ENCODE measurements at regions not wholly inside any gene's neighbourhood (a gene's known extent, or its start where the extent isn't known, plus 50 kb on each side); places are given as distances from the start of the nearest gene placed in this dataset.

DNA sequence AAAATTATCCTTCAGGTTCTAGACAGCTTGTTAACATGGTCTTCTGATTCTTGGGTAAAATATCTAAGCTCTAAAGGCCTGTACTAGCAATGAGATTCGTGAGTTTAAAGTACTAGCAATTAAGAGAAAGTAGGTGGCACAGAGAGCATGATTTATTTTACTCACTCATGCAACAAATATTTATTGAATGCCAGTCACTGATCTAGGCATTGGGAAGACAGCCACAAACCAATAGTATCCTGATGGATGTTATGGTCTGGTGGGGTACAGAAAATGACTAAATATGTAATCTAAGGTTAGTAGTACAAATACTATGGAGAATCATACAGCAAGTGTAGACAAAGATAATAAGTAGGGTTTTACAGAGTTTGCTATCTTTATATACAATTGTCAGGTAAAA, 751.3 kb downstream of the ZNF385D start:
- Histone ChIP-seq H2AK5ac (ENCODE audit: insufficient read length, low read length) (no peak overlapping the region), H3K23me2 (ENCODE audit: insufficient read length, low read depth, low read length, poor library complexity, severe bottlenecking) (no peaks in the 10 kb centered on the region), H3K9ac (ENCODE audit: extremely low read depth, insufficient read length, low read length) (no peak overlapping the region), H3K18ac (ENCODE audit: insufficient read length, low read depth, low read length) (no peak overlapping the region), H3K27ac (ENCODE audit: insufficient read length, low read depth, low read length) (no peak overlapping the region), H3K4me1 (ENCODE audit: insufficient read depth, low read length) (no peaks in the 10 kb centered on the region), H2BK12ac (ENCODE audit: insufficient read length, low read depth, low read length) (no peak overlapping the region), H3K14ac (ENCODE audit: insufficient read depth, low read length) (no peak overlapping the region), H2BK120ac (ENCODE audit: low read depth, low read length, poor library complexity, severe bottlenecking) (no peak overlapping the region), H3K23ac (ENCODE audit: insufficient read length, low read depth, low read length) (no peak overlapping the region), H2BK20ac (ENCODE audit: low read depth, low read length, poor library complexity, severe bottlenecking) (no peak overlapping the region), H3T11ph (ENCODE audit: low read length) (no peak overlapping the region), H3K9me3 (ENCODE audit: control insufficient read depth, low read depth, low read length) (no peaks in the 10 kb centered on the region), H2BK5ac (ENCODE audit: insufficient read length, low read length) (no peak overlapping the region), H3K27me3 (ENCODE audit: insufficient read depth, low read length) (no peaks in the 10 kb centered on the region; the same call in 1 of the 2 replicates), H3K4ac (ENCODE audit: low read depth, low read length) (no peak overlapping the region), H4K8ac (replicated peaks; ENCODE audit: insufficient read length, low read depth, low read length) (no peak overlapping the region), H4K5ac (ENCODE audit: insufficient read length, low read depth, low read length) (no peak overlapping the region), H3K79me1 (ENCODE audit: insufficient read depth, low read depth, low read length, poor library complexity, severe bottlenecking) (no peaks in the 10 kb centered on the region), H4K91ac (ENCODE audit: insufficient read length, low read depth, low read length) (no peak overlapping the region), H3K56ac (ENCODE audit: insufficient read length, low read depth, low read length) (no peak overlapping the region), H3K4me2 (ENCODE audit: insufficient read depth, insufficient read length, low read length) (no peak overlapping the region), H4K20me1 (ENCODE audit: control insufficient read depth, insufficient read depth, insufficient read length) (no peaks in the 10 kb centered on the region), H3K79me2 (ENCODE audit: insufficient read depth, low read length) (no peaks in the 10 kb centered on the region), H2BK15ac (ENCODE audit: low read depth, low read length) (no peak overlapping the region), H2AFZ (ENCODE audit: low read length) (no peak overlapping the region)
- DNase-seq = no peak
- H3K4me1 Mint-ChIP-seq = peaks cover 14 to 16% of the 10 kb centered on the region in 2 experiments
- H3K27ac Mint-ChIP-seq = no peak overlapping the region
- no peaks in the 10 kb centered on the region for H3K9me3 Mint-ChIP-seq
- H3K36me3 Mint-ChIP-seq (ENCODE audit: insufficient read depth in 1 of 3, low read depth in 3 of 3) = no peaks in the 10 kb centered on the region
- no CpG with 5 or more reads among the region's 1 CpG for whole genome bisulfite sequencing (ENCODE audit: extremely low coverage, insufficient read length, low lambda C conversion rate)
- no peak overlapping the region for H3K4me3 Mint-ChIP-seq
- H3K27me3 Mint-ChIP-seq (ENCODE audit: low read depth) = no peaks in the 10 kb centered on the region
- TF ChIP-seq, protein P1, sequence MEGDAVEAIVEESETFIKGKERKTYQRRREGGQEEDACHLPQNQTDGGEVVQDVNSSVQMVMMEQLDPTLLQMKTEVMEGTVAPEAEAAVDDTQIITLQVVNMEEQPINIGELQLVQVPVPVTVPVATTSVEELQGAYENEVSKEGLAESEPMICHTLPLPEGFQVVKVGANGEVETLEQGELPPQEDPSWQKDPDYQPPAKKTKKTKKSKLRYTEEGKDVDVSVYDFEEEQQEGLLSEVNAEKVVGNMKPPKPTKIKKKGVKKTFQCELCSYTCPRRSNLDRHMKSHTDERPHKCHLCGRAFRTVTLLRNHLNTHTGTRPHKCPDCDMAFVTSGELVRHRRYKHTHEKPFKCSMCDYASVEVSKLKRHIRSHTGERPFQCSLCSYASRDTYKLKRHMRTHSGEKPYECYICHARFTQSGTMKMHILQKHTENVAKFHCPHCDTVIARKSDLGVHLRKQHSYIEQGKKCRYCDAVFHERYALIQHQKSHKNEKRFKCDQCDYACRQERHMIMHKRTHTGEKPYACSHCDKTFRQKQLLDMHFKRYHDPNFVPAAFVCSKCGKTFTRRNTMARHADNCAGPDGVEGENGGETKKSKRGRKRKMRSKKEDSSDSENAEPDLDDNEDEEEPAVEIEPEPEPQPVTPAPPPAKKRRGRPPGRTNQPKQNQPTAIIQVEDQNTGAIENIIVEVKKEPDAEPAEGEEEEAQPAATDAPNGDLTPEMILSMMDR (conservative IDR thresholded peaks at IDR 0.05) = no peak

All from H9 (cell line).